SH-SY5Y (cell line): ENCODE measurements at regions not wholly inside any gene's neighbourhood (a gene's known extent, or its start where the extent isn't known, plus 50 kb on each side); places are given as distances from the start of the nearest gene placed in this dataset.

ENCODE experiments used
- GATA2 ChIP-seq: IDR thresholded peaks from 2 replicates; pipeline ENCODE4 v1.6.1; 2011; ENCODE audit warnings: mild to moderate bottlenecking, low read depth, low read length
- GATA3 ChIP-seq: IDR thresholded peaks from 2 replicates; pipeline ENCODE4 v1.6.1; 2011; ENCODE audit warnings: low read depth, mild to moderate bottlenecking, low read length, moderate library complexity

GRCh38 chr5:96297290-96297689 lies 135.8 kb downstream of the PCSK1 start:
- TF ChIP-seq GATA3 (no peak), GATA2 (no peak)

- no peak for TF ChIP-seq GATA2
- no peak for TF ChIP-seq GATA3
These were observed 138.2 kb downstream of the PCSK1 start for GRCh38 chr5:96294884-96295202.

- TF ChIP-seq GATA2 (no peak), GATA3 (no peak)
These were observed 138.8 kb downstream of the PCSK1 start for GRCh38 chr5:96293966-96294883.

GRCh38 chr5:96292582-96293247 lies 140.3 kb downstream of the PCSK1 start:
- TF ChIP-seq GATA3 (no peak), GATA2 (no peak)

- TF ChIP-seq GATA3 (no peak), GATA2 (no peak)
These were observed 144.2 kb downstream of the PCSK1 start for GRCh38 chr5:96288845-96289185.

GRCh38 chr5:96288166-96288844 lies 144.7 kb downstream of the PCSK1 start:
- TF ChIP-seq GATA2, result no peak
- TF ChIP-seq GATA3, result no peak

GRCh38 chr5:96287136-96287535 lies 145.9 kb downstream of the PCSK1 start:
- no peak for TF ChIP-seq GATA2
- no peak for TF ChIP-seq GATA3

- TF ChIP-seq GATA3 (no peak), GATA2 (no peak)
These were observed 147.2 kb downstream of the PCSK1 start for GRCh38 chr5:96285823-96286222.

- no peak for TF ChIP-seq GATA3
- no peak for TF ChIP-seq GATA2
These were observed 148.2 kb downstream of the PCSK1 start for GRCh38 chr5:96284727-96285389.

- no peak for TF ChIP-seq GATA2
- no peak for TF ChIP-seq GATA3
These were observed 149.5 kb downstream of the PCSK1 start for GRCh38 chr5:96283589-96283988.

GRCh38 chr5:96282020-96282419 lies 151.0 kb downstream of the PCSK1 start:
- TF ChIP-seq GATA2 (no peak), GATA3 (no peak)

GRCh38 chr5:96280946-96281393 lies 152.1 kb downstream of the PCSK1 start:
- TF ChIP-seq GATA3, result no peak; the same call in 1 of the 2 replicates
- TF ChIP-seq GATA2, result no peak; the same call in 1 of the 2 replicates

- TF ChIP-seq GATA2 (no peak), GATA3 (no peak)
These were observed 153.1 kb downstream of the PCSK1 start for GRCh38 chr5:96279801-96280542.
